ENCODE measurements at regions not wholly inside any gene's neighbourhood (a gene's known extent, or its start where the extent isn't known, plus 50 kb on each side); places are given as distances from the start of the nearest gene placed in this dataset.

DNA sequence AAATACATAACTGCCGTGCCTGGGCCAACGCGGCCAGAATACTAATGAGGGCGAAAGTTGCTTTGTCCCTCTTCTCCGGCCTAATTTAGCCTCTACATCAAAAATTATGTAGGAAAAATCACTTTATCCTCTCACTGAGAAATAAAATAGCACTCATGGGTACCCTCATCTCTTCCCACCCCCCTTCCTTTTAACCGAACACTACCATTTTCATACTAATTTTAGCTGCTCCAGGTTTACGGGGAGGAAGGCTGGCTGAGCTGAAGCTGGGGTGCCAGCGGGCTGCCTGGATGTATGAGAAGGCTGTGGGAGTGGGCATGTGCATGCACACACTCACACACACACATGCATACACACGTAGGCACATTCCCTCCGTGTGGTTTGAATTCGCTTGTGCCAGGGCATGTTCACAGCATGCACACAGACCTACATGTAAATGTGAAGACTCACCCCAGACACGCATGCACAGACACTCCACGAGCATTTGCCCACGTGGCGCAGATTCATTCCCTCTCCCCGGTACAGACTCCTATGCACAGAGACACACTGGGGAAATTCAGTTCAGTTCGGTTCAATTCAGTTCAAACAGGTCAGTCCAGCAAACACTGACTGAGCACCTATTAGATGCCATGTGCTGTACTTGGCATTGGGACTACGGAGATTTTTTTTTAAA, 145.1 kb downstream of the MRM1 start:
- ATAC-seq (no peak), DNase-seq (no peak)
- intact Hi-C loops (cut with DNase I, micrococcal nuclease): no loop called here

DNA sequence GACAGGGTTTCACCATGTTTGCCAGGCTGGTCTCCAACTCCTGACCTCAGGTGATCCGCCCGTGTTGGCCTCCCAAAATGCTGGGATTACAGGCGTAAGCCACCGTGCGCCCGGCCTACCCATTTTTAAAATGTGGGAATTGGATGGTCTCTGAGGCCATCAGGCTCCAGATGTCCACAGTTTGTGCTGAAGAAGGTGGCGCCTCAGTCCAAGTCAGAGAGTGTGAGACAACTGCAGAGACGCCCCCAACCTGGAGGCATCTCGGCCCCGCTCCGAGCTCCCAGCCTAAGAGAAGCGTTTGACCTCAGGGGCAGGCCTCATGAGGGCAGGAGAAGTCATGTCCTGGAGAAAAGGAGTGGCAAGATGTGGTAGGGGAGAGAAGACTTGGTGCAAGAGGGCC, 146.5 kb downstream of the MRM1 start:
- intact Hi-C loops (cut with DNase I, micrococcal nuclease): no loop called here
- no peak for ATAC-seq
- DNase-seq: no peak

DNA sequence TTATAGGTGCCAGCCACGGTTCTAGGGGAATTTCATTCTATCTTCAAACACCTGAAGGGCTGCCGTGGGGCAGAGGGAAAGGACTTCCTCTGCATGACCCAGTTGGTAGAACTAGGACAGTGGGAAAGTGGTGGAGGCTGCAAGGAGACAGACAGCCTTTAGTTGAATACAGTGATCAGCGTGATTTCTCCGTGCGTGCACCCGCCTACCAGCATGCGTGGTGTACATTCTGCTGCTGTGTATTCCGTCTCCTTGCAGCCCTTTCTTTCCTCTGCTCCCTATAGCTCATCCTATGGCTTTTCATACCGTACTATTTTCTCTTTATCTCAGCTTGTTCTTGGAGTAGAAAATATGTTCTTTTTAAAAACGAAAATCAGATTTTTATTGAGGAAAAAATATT, 146.9 kb downstream of the MRM1 start:
- intact Hi-C loops (cut with DNase I, micrococcal nuclease): no loop called here
- DNase-seq: no peak
- ATAC-seq: no peak

DNA sequence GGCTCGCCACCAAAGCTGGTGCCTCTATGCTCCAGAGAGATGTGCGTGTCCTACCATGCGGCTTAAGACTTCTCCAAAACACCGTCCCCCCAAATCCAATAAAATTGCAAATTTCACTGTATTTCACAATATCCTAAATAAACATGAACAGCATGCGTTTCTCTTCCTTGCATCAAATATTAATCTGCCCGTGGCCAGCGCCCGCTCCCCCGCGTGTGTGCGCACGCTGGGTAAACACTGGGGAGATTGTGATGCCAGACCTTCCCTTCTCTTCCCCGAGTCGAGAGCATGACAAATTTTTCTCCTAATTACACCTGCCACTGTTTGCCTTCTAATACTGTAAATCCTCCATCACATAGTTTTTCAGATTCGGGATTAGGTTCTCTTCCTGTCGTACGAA, 148.1 kb downstream of the MRM1 start:
- intact Hi-C loops (cut with DNase I, micrococcal nuclease): no loop called here
- no peak for ATAC-seq
- no peak for DNase-seq

DNA sequence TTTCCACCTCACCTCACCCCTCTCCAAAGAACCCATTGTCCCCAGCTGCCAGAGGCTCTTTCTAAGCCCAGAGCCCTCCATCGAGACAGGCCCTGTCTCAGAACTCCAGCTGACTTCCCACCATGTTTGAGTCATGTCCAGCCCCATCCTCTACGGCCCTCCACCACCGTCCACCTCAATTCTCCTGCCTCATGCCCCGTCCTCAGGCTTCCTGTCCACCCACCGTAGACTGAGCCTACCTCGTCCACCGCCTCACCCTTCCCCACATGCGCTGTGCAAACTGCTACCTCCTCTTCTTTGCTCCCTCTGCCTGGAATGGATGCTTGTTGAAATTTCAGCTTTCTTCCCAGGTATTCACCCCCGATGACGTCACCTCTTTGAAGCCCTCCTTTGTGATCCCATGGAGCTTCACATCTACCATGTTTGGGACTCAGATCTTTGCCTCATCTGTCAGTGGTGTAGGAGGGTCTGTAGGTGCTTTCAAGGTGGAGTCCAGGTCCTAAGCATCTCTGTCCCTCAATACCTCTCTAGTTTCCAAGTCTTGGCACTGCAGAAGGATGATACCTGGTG, 149.0 kb downstream of the MRM1 start:
- intact Hi-C loops (cut with DNase I, micrococcal nuclease): no loop called here
- DNase-seq (no peak), ATAC-seq (no peak)

DNA sequence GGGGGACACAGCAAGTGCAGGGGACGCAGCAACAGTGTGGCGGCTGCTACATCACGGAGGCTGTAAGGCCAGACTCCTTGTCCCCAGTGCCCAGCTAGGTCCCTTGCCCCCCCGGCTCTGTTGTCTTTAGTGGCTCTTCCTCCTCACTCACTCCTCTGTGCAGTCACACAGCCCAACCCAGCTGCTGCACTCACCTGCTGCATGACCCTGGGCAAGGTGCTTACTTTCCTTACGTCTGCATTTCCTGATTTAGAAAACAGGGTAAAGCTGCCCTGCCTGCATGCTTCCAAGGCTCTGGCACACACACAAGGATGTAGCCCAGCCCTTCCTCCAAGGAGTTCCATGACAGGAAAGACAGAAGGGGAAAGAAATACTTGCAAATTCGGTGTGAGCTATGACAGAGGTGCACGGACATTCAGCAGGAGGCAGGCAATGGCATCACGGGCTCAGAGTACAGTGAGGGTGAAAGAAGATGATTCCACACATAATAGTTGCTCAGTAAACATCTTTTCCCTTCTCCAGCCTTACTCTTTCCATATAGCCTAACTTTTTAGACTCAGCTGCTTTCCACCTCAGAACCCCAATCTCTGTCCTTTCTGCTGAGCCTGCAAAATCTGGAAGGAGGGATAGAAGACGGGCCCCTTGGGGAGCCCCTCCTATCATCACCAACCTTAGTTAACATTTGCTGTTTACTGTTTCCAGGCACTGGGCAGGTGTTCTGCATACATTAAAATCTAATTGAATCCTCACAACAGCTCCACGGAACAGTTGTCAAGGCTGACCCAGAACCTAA, 150.9 kb downstream of the MRM1 start:
- ATAC-seq: peak; percentile 96
- peak; percentile 53 to 54 for DNase-seq
- intact Hi-C loops (cut with DNase I, micrococcal nuclease): no loop called here

DNA sequence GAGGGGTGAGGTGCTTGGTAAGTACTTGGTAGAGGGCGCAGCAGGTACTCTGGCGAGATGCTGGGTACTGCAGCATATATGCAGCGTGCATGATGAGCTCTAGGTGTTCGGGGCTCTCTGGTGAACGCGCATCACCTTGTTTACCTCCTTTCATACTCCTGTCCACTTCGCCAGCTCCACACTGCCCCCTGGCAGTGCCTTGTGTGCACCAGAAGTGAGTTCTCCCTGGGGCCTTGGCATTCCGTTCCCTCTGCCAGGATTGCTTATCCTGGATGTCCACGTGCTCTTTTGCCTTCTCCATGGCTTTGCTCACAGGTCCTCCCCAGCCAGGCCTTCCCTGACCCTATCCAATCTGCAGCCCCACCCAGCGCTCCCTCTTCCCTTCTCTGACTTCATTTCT, 154.2 kb downstream of the MRM1 start:
- DNase-seq (peak; percentile 43 to 81), ATAC-seq (peak; percentile 74)
- intact Hi-C loops (cut with DNase I, micrococcal nuclease): no loop called here

DNA sequence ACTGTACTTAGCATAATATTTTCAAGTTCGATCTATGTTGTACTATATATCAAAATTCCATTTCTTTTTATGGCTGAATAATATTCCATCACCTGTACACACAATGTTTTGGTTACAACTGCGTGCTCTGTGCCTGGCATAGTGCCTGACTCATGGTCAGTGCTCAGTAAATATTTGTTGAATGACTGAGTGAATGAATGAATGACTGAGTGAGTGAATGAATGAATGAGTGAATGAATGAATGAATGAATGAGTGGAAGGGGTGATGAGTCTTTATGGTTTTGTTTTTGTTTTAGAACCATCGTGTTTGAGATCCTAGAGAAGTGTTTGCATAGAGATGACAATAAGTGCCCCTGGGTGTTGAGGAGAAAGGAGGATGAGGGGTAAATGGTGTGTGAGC, 155.3 kb downstream of the MRM1 start:
- intact Hi-C loops (cut with DNase I, micrococcal nuclease): no loop called here
- ATAC-seq (no peak), DNase-seq (no peak)

DNA sequence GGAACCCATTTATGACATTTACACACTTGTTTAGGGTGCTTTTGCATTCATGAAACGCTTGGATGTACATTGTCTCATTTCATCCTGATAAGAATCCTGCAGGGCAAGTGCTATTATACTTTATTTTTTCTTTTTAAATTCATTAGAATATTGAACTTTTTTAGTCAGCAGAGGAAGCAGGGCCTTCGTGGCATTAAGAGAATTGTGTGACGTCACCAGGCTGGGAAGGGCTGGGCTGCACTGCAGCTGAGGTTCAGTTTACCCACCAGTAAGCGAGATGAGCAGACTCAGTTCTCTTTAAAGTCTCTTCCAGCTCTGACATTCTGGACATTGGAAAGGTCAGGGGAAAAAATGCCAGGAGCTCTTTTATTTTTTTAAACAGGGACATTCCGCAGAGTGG, 159.0 kb downstream of the MRM1 start:
- DNase-seq (no peak), ATAC-seq (no peak)
- intact Hi-C loops (cut with DNase I, micrococcal nuclease): no loop called here

DNA sequence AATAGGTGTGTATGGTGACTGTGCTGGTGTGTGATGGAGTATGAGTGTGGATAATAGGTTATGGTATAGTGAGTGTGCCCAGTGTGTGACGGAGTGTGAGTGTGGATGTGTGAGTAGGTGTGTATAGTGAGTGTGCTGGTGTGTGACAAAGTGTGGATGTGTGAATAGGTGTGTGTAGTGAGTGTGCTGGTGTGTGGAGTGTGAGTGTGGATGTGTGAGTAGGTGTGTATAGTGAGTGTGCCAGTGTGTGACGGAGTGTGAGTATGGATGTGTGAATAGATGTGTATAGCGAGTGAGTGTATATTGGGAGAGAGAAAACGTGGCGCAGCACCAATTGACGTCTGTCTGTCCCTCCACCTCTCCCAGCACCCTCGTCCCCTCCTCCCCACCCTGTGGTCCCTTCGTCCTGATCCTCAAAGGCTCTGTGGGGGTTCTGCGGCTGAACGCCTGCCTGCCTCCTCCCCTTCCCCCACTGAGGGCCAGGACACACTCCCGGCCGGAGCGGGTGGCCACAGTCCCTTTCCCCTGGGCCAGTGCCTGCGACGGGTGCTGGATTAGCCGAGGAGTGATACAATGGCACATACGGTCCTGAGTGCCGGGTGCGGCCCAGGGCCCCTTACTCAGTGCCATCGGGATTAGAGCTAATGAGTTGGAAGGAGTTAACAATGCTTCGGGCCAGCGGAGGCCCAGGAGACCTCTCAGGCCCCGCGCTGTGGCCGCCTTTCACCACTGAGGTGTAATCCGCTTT, 160.0 kb downstream of the MRM1 start:
- DNase-seq: no peak
- intact Hi-C loops (cut with DNase I, micrococcal nuclease): no loop called here
- ATAC-seq: no peak

DNA sequence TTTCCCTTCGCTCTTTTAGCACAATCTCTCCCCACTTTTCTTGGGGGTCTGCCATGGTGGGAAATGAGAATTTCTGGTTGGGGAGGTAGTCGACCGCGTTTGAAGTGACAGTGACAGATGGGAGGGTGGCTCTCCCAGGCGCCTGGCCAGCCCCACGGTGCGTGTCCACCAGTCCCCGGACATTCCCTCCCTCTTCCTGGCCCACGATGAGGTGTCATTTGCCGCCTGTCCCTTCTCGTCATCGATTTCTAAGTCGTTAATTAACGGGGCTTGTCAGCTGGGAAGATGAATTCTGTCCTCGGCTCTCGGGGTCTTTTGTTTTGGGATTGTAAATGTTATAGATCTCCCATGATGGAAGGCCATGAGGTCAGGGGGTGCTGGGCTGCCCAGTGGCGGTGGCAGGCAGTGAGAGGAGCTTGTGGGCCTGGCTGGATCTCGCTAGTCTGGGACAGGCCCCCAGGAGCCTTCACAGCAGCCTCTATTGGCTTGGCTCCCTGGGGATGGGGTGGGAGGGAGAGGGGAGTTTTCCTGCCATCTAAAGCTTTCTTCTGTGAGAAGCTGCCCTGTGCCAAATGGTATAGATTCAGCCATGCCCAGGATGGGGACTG, 164.2 kb downstream of the MRM1 start:
- intact Hi-C loops (cut with DNase I, micrococcal nuclease): no loop called here
- ATAC-seq: no peak

DNA sequence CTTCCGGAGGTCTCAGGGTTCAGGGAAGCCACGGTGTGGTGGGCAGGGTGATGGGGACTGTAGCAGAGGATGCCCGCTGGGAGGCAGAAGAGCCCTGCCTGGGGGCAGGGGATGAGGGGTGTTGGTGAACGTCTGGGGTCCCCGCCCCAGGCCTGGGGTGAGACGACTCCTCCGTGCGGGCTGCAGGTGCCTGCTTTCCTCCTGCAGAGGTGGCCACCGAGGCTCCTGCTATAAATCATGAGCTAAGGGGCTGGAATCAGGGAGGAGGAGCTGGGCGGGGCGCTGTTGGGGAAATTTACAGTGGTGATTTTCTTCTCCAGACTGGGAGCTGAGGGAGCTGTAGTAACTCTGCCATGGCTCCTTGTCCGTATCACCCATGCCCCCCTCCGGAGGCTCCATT, 167.0 kb downstream of the MRM1 start:
- DNase-seq (peak in 1 of 2 donors; percentile 9), ATAC-seq (no peak)
- intact Hi-C loops (cut with DNase I, micrococcal nuclease): no loop called here

More for the DNA sequence above, 164.2 kb downstream of the MRM1 start:
- no peak for DNase-seq

DNA sequence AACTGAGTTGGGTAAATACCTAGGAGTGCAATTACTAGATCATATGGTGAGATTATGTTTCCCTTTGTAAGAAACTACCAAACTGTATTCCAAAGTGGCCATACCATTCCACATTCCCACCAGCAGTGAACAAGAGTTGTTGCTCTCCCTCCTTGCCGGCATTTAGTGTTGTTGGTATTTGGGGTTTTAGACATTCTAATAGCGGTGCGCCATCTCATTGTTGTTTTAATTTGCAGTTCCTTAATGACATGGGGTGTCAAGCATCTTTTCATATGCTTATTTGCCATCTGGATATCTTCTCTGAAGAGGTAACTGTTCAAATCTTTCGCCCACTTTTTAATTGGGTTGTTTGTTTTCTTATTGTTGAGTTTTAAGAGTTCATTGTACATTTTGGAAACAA, 164.2 kb upstream of the LHX1 start:
- no peak for ATAC-seq
- intact Hi-C loops (cut with DNase I, micrococcal nuclease): no loop called here
- no peak for DNase-seq

DNA sequence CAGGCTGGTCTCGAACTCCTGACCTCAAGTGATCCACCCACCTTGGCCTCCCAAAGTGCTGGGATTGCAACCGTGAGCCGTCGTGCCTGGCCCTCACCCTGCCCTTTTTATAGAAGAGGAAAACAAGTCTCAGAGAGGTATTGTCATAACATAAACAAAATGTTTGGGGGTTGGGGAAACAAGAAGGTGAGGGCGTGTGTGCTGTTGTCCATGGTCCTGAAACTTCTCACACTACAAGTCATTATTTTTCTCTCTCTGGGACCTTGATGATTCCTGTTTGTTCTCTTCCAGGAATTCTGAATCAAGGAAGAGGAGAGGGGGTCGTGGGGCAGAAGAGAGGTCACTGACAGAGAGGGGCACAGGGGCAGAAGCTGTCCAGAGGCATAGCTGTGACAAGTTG, 160.2 kb upstream of the LHX1 start:
- intact Hi-C loops (cut with DNase I, micrococcal nuclease): no loop called here
- ATAC-seq (no peak), DNase-seq (no peak)

DNA sequence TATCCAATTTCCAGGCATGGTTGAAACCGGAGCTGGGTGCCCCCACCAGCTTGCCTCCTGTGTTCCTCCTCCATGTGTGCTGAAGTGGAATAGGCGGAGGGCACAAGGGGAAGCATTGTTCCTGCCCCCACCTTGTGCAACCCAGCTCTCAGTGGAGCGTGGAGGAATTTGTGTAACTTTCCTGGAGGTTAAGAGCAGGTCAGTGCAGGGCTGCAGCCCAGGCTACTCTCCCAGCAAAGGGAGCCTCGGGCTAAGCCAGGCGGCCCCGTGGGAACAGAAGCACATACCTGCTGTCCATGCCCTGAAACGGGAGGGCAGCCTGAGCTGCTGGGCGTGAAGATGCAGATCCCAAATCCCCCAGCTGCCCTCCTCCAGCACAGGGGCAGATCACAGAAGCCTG, 158.8 kb upstream of the LHX1 start:
- DNase-seq (no peak), ATAC-seq (no peak)
- intact Hi-C loops (cut with DNase I, micrococcal nuclease): no loop called here

DNA sequence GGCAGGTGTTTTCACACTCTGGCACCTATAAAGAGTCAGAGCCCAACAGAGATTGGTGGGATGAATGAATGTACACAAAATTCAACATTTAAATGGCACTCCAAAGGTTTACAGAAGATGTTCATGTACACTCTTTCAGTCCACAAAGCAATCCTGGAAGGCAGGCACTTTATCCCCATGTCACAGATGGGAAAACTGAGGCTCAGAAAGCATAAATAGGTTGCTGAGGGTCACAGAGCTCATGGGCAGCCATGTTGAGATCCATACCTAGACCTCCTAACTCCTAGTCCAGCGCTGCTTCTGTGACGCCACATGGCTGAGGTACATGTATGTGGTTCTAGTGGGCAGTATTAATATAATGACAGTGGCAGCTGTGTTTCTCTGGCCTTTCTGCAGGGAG, 157.7 kb upstream of the LHX1 start:
- intact Hi-C loops (cut with DNase I, micrococcal nuclease): no loop called here
- no peak for DNase-seq
- no peak for ATAC-seq

DNA sequence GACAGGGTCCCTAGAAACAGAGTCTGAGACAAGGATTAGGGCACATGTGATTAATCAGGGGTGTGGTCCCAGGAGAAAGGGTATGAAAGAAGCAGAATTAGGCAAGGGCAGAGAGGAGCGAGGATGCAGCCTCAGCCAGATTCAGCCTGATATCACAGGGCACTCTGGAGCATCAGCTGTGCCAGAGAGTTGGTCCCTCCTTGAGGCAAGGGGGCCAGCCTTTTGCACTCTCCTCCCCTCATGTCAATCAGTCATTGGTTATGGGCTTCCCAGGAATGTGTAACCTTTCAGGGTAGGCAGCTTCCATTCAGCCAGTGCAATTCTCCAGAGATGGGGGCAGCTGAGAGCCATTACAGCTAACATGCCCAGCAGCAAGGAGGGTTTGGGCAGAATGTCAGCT, 152.6 kb upstream of the LHX1 start:
- ATAC-seq: no peak
- intact Hi-C loops (cut with DNase I, micrococcal nuclease): no loop called here
- DNase-seq: no peak

DNA sequence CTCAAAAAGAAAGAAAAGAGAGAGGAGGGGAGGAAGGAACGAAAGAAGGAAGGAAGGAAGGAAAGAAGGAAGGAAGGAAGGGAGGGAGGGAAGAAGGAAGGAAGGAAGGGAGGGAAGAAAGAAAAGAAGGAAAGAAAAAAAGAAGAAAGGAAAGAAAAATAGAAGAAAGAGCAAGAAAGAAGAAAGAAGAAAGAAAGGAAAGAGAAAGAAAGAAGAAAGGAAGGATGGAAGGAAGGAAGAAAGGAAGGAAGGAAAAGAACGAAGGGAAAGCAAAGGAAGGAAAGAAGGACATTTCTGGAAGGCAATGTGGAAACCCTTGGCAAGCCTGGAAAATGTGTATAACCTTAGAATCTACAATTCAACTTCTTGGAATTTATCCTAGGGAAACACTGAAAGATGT, 150.4 kb upstream of the LHX1 start:
- no peak for DNase-seq
- intact Hi-C loops (cut with DNase I, micrococcal nuclease): no loop called here
- ATAC-seq: no peak

DNA sequence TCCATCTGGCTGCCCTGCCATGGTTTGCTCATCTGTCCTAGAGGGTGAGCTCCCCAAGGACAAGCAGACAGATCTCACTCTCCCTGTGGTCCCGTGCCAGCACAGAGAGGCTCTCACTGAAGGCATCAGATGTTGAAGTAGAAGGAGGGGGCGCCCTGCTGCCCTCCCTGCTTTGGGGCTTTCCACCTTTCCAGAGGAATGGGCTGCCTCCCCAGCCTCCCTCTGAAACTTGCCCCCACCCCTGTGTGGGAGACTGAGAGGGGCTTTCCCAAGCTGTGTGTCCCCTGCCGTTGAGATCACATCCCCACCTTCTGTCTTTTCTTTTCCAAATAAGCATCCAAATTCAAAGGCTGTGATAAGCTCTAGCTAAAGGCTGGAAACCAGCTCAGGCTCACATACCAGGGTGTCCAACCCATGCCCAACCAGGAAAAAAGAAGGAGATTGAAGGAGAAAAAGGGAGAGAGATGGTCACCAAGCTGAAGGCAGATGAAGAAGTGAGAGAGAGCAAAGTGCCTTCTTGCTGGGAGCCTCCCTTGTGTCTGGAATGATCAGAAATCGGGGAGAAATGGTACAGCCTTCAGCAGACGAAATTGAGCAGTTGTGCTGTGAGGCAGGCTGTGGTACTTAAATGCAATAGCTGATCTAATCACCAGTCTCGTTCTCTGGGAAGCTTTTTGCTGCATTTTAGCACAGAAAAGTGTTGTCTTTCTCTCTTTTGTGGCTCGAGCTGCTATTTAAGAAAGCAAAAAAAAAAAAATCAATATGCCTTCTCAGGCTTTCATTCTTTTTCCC, 145.9 kb upstream of the LHX1 start:
- DNase-seq (no peak), ATAC-seq (no peak)
- intact Hi-C loops (cut with DNase I, micrococcal nuclease): no loop called here
